ENCODE measurements at regions not wholly inside any gene's neighbourhood (a gene's known extent, or its start where the extent isn't known, plus 50 kb on each side); places are given as distances from the start of the nearest gene placed in this dataset.
"Not testable (repeated sequence)": the region's sequence is repeated elsewhere in the genome, so short reads cannot be mapped to it uniquely, and the experiment has no call there.

- H3K14ac ChIP-seq (ENCODE audit: low read length in 2 of 2); H3K4me2 ChIP-seq (ENCODE audit: low read length, poor library complexity, severe bottlenecking); DNase-seq; H4K91ac ChIP-seq (ENCODE audit: low read length); H2BK15ac ChIP-seq (ENCODE audit: low read depth, poor library complexity, severe bottlenecking); H4K8ac ChIP-seq (ENCODE audit: low read length); H2BK5ac ChIP-seq (ENCODE audit: low read depth, low read length, poor library complexity, severe bottlenecking); H3K4ac ChIP-seq (ENCODE audit: low read depth in 1 of 2, low read length in 2 of 2); H3K9me3 ChIP-seq (ENCODE audit: control insufficient read depth, low read length); H3K36me3 ChIP-seq (ENCODE audit: control insufficient read depth in 1 of 2, insufficient read depth in 2 of 2, low read depth in 1 of 2, low read length in 2 of 2); H3K23ac ChIP-seq (ENCODE audit: low read length in 2 of 2); H2AFZ ChIP-seq (ENCODE audit: low read depth, low read length); H3K27me3 ChIP-seq (ENCODE audit: control insufficient read depth in 1 of 2, insufficient read depth in 1 of 2, low read length in 2 of 2); H3K4me3 ChIP-seq (ENCODE audit: insufficient read depth in 1 of 2, low read depth in 1 of 2, low read length in 2 of 2); H3K4me1 ChIP-seq (ENCODE audit: control insufficient read depth, insufficient read depth, low read depth, low read length); H3K9ac ChIP-seq (ENCODE audit: low read length); H3K27ac ChIP-seq (ENCODE audit: low read length, poor library complexity, severe bottlenecking); H3K79me1 ChIP-seq (replicated peaks; ENCODE audit: low read length, poor library complexity, severe bottlenecking); H2BK120ac ChIP-seq (ENCODE audit: low read depth, low read length); H2BK12ac ChIP-seq (ENCODE audit: low read length in 2 of 2); H2AK5ac ChIP-seq (ENCODE audit: low read length, severe bottlenecking); H3K18ac ChIP-seq (ENCODE audit: low read depth in 1 of 2, low read length in 2 of 2): not testable (repeated sequence)
- WGBS, result 89% methylated on average over 8 of the region's 16 CpGs
These were observed 76.2 kb upstream of the AGAP9 start for GRCh38 chr10:47599657-47600056.

GRCh38 chr10:47593805-47594204, 70.4 kb upstream of the AGAP9 start:
- not testable (repeated sequence) for H3K4me3 ChIP-seq (ENCODE audit: insufficient read depth in 1 of 2, low read depth in 1 of 2, low read length in 2 of 2); H3K9me3 ChIP-seq (ENCODE audit: control insufficient read depth, low read length); H2AK5ac ChIP-seq (ENCODE audit: low read length, severe bottlenecking); H3K27ac ChIP-seq (ENCODE audit: low read length, poor library complexity, severe bottlenecking); H4K8ac ChIP-seq (ENCODE audit: low read length); H3K9ac ChIP-seq (ENCODE audit: low read length); DNase-seq; H3K36me3 ChIP-seq (ENCODE audit: control insufficient read depth in 1 of 2, insufficient read depth in 2 of 2, low read depth in 1 of 2, low read length in 2 of 2); H3K4me1 ChIP-seq (ENCODE audit: control insufficient read depth, insufficient read depth, low read depth, low read length); H3K14ac ChIP-seq (ENCODE audit: low read length in 2 of 2); H2AFZ ChIP-seq (ENCODE audit: low read depth, low read length); H3K4ac ChIP-seq (ENCODE audit: low read depth in 1 of 2, low read length in 2 of 2); H3K4me2 ChIP-seq (ENCODE audit: low read length, poor library complexity, severe bottlenecking); H3K27me3 ChIP-seq (ENCODE audit: control insufficient read depth in 1 of 2, insufficient read depth in 1 of 2, low read length in 2 of 2); H2BK120ac ChIP-seq (ENCODE audit: low read depth, low read length); H2BK12ac ChIP-seq (ENCODE audit: low read length in 2 of 2); H4K91ac ChIP-seq (ENCODE audit: low read length); H2BK15ac ChIP-seq (ENCODE audit: low read depth, poor library complexity, severe bottlenecking); H2BK5ac ChIP-seq (ENCODE audit: low read depth, low read length, poor library complexity, severe bottlenecking); H3K79me1 ChIP-seq (replicated peaks; ENCODE audit: low read length, poor library complexity, severe bottlenecking); H3K18ac ChIP-seq (ENCODE audit: low read depth in 1 of 2, low read length in 2 of 2); H3K23ac ChIP-seq (ENCODE audit: low read length in 2 of 2)
- no CpG with 5 or more reads among the region's 4 CpGs for WGBS

- not testable (repeated sequence) for H2AFZ ChIP-seq (ENCODE audit: low read depth, low read length); H3K18ac ChIP-seq (ENCODE audit: low read depth in 1 of 2, low read length in 2 of 2); H2BK12ac ChIP-seq (ENCODE audit: low read length in 2 of 2); H2AK5ac ChIP-seq (ENCODE audit: low read length, severe bottlenecking); H2BK15ac ChIP-seq (ENCODE audit: low read depth, poor library complexity, severe bottlenecking); H3K4ac ChIP-seq (ENCODE audit: low read depth in 1 of 2, low read length in 2 of 2); H3K4me3 ChIP-seq (ENCODE audit: insufficient read depth in 1 of 2, low read depth in 1 of 2, low read length in 2 of 2); H3K27ac ChIP-seq (ENCODE audit: low read length, poor library complexity, severe bottlenecking); H4K91ac ChIP-seq (ENCODE audit: low read length); DNase-seq; H3K79me1 ChIP-seq (replicated peaks; ENCODE audit: low read length, poor library complexity, severe bottlenecking); H3K14ac ChIP-seq (ENCODE audit: low read length in 2 of 2); H3K9me3 ChIP-seq (ENCODE audit: control insufficient read depth, low read length); H3K36me3 ChIP-seq (ENCODE audit: control insufficient read depth in 1 of 2, insufficient read depth in 2 of 2, low read depth in 1 of 2, low read length in 2 of 2); H4K8ac ChIP-seq (ENCODE audit: low read length); H3K9ac ChIP-seq (ENCODE audit: low read length); H3K27me3 ChIP-seq (ENCODE audit: control insufficient read depth in 1 of 2, insufficient read depth in 1 of 2, low read length in 2 of 2); H3K4me2 ChIP-seq (ENCODE audit: low read length, poor library complexity, severe bottlenecking); H3K4me1 ChIP-seq (ENCODE audit: control insufficient read depth, insufficient read depth, low read depth, low read length); H2BK120ac ChIP-seq (ENCODE audit: low read depth, low read length); H3K23ac ChIP-seq (ENCODE audit: low read length in 2 of 2); H2BK5ac ChIP-seq (ENCODE audit: low read depth, low read length, poor library complexity, severe bottlenecking)
- WGBS, result 68% methylated on average over 2 of the region's 2 CpGs
These were observed 69.7 kb upstream of the AGAP9 start for GRCh38 chr10:47593129-47593528.

- not testable (repeated sequence) for H3K4me2 ChIP-seq (ENCODE audit: low read length, poor library complexity, severe bottlenecking); H2AK5ac ChIP-seq (ENCODE audit: low read length, severe bottlenecking); H4K91ac ChIP-seq (ENCODE audit: low read length); H2BK15ac ChIP-seq (ENCODE audit: low read depth, poor library complexity, severe bottlenecking); H3K9me3 ChIP-seq (ENCODE audit: control insufficient read depth, low read length); H2BK120ac ChIP-seq (ENCODE audit: low read depth, low read length); H3K4me1 ChIP-seq (ENCODE audit: control insufficient read depth, insufficient read depth, low read depth, low read length); H3K27me3 ChIP-seq (ENCODE audit: control insufficient read depth in 1 of 2, insufficient read depth in 1 of 2, low read length in 2 of 2); H3K9ac ChIP-seq (ENCODE audit: low read length); H3K14ac ChIP-seq (ENCODE audit: low read length in 2 of 2); H3K27ac ChIP-seq (ENCODE audit: low read length, poor library complexity, severe bottlenecking); H3K36me3 ChIP-seq (ENCODE audit: control insufficient read depth in 1 of 2, insufficient read depth in 2 of 2, low read depth in 1 of 2, low read length in 2 of 2); H3K4me3 ChIP-seq (ENCODE audit: insufficient read depth in 1 of 2, low read depth in 1 of 2, low read length in 2 of 2); H2AFZ ChIP-seq (ENCODE audit: low read depth, low read length); DNase-seq; H3K18ac ChIP-seq (ENCODE audit: low read depth in 1 of 2, low read length in 2 of 2); H3K23ac ChIP-seq (ENCODE audit: low read length in 2 of 2); H3K79me1 ChIP-seq (replicated peaks; ENCODE audit: low read length, poor library complexity, severe bottlenecking); H2BK5ac ChIP-seq (ENCODE audit: low read depth, low read length, poor library complexity, severe bottlenecking); H3K4ac ChIP-seq (ENCODE audit: low read depth in 1 of 2, low read length in 2 of 2); H2BK12ac ChIP-seq (ENCODE audit: low read length in 2 of 2); H4K8ac ChIP-seq (ENCODE audit: low read length)
- WGBS, result no CpG with 5 or more reads among the region's 3 CpGs
These were observed 67.5 kb upstream of the AGAP9 start for GRCh38 chr10:47590956-47591355.
